RCC 7860 (cell line): ENCODE measurements at regions not wholly inside any gene's neighbourhood (a gene's known extent, or its start where the extent isn't known, plus 50 kb on each side); places are given as distances from the start of the nearest gene placed in this dataset.

ENCODE experiments used
- DNase-seq: peaks from one replicate; pipeline ENCODE4 v3.0.0-alpha.2; 2015; ENCODE audit warnings: low spot score
- FAIRE-seq: peaks from 2 replicates; lab custom pipeline; 2012; peaks lifted over from hg19 to GRCh38; lab: Jason Lieb, UNC

GRCh38 chr5:143732402-143732801 lies 79.6 kb upstream of the HMHB1 start:
- FAIRE-seq, result no peak

GRCh38 chr5:143730112-143730801 lies 81.7 kb upstream of the HMHB1 start:
- FAIRE-seq (no peak), DNase-seq (no peak)

More at GRCh38 chr5:143732402-143732801, 79.6 kb upstream of the HMHB1 start:
- DNase-seq, result no peak

GRCh38 chr5:143729334-143729946 lies 82.5 kb upstream of the HMHB1 start:
- DNase-seq, result no peak
- FAIRE-seq, result no peak

GRCh38 chr5:143723159-143723558 lies 88.8 kb upstream of the HMHB1 start:
- no peak for FAIRE-seq
- no peak for DNase-seq

- FAIRE-seq, result no peak
Measured at GRCh38 chr5:143721925-143722324, 90.0 kb upstream of the HMHB1 start.

GRCh38 chr5:143720689-143721088 lies 91.3 kb upstream of the HMHB1 start:
- no peak for DNase-seq
- FAIRE-seq, result no peak

More at GRCh38 chr5:143721925-143722324, 90.0 kb upstream of the HMHB1 start:
- no peak for DNase-seq

GRCh38 chr5:143717400-143717799 lies 94.6 kb upstream of the HMHB1 start:
- peak; percentile 58 for DNase-seq
- FAIRE-seq, result peak; percentile 29

GRCh38 chr5:143716881-143717280 lies 95.1 kb upstream of the HMHB1 start:
- no peak for DNase-seq
- FAIRE-seq, result no peak

- FAIRE-seq (no peak), DNase-seq (no peak)
Measured at GRCh38 chr5:143715616-143716015, 96.3 kb upstream of the HMHB1 start.

- peak; percentile 21 for FAIRE-seq
- peak; percentile 11 for DNase-seq
Measured at GRCh38 chr5:143714629-143715028, 97.3 kb upstream of the HMHB1 start.

GRCh38 chr5:143713047-143714003 lies 98.6 kb upstream of the HMHB1 start:
- DNase-seq (no peak), FAIRE-seq (no peak)

- no peak for DNase-seq
- FAIRE-seq, result no peak
Measured at GRCh38 chr5:143708672-143709071, 103.3 kb upstream of the HMHB1 start.

GRCh38 chr5:143707806-143708205 lies 104.2 kb upstream of the HMHB1 start:
- DNase-seq, result no peak

GRCh38 chr5:143705381-143705780 lies 106.6 kb upstream of the HMHB1 start:
- no peak for FAIRE-seq
- no peak for DNase-seq

More at GRCh38 chr5:143707806-143708205, 104.2 kb upstream of the HMHB1 start:
- FAIRE-seq, result no peak

GRCh38 chr5:143703659-143704058 lies 108.3 kb upstream of the HMHB1 start:
- FAIRE-seq, result no peak
- DNase-seq, result no peak

GRCh38 chr5:143701493-143701892 lies 110.5 kb upstream of the HMHB1 start:
- no peak for DNase-seq
- FAIRE-seq, result no peak

GRCh38 chr5:143700994-143701393 lies 111.0 kb upstream of the HMHB1 start:
- no peak for FAIRE-seq

GRCh38 chr5:143699121-143699520 lies 112.8 kb upstream of the HMHB1 start:
- FAIRE-seq (no peak), DNase-seq (no peak)

More at GRCh38 chr5:143700994-143701393, 111.0 kb upstream of the HMHB1 start:
- DNase-seq, result no peak

GRCh38 chr5:143698574-143698973 lies 113.4 kb upstream of the HMHB1 start:
- no peak for DNase-seq
- no peak for FAIRE-seq

GRCh38 chr5:143696921-143697320 lies 115.0 kb upstream of the HMHB1 start:
- DNase-seq (no peak), FAIRE-seq (no peak)

GRCh38 chr5:143695941-143696340 lies 116.0 kb upstream of the HMHB1 start:
- DNase-seq, result no peak
- no peak for FAIRE-seq
